Nephron progenitor cell (in vitro differentiated cells): ENCODE measurements at regions not wholly inside any gene's neighbourhood (a gene's known extent, or its start where the extent isn't known, plus 50 kb on each side); places are given as distances from the start of the nearest gene placed in this dataset.

Experiments
- DNase-seq: peaks from one replicate; pipeline ENCODE4 v3.0.0; 2021
- H3K27ac Mint-ChIP-seq: 2 replicates; pipeline ENCODE4 v1.8.0; 2021; ENCODE audit warnings: mild to moderate bottlenecking, moderate library complexity, mixed read lengths
- H3K27me3 Mint-ChIP-seq: 2 replicates; pipeline ENCODE4 v1.8.0; 2021; ENCODE audit warnings: mild to moderate bottlenecking, low read depth, mixed read lengths; ENCODE audit not compliant: poor library complexity
- H3K36me3 Mint-ChIP-seq: 2 replicates; pipeline ENCODE4 v1.8.0; 2021; ENCODE audit warnings: low read depth, mixed read lengths
- H3K4me1 Mint-ChIP-seq: 2 replicates; pipeline ENCODE4 v1.8.0; 2021; ENCODE audit warnings: mixed read lengths
- H3K4me3 Mint-ChIP-seq: 2 replicates; pipeline ENCODE4 v1.8.0; 2021; ENCODE audit warnings: mild to moderate bottlenecking, moderate library complexity, mixed read lengths
- H3K9me3 Mint-ChIP-seq: 2 replicates; pipeline ENCODE4 v1.8.0; 2021; ENCODE audit warnings: mild to moderate bottlenecking, moderate library complexity, mixed read lengths
- CTCF ChIP-seq: fragments of 200-600 bp; sonication (generic); IDR thresholded peaks from 2 replicates; pipeline ENCODE4 v1.5.0; 2021; ENCODE audit warnings: antibody characterized with exemption

DNA sequence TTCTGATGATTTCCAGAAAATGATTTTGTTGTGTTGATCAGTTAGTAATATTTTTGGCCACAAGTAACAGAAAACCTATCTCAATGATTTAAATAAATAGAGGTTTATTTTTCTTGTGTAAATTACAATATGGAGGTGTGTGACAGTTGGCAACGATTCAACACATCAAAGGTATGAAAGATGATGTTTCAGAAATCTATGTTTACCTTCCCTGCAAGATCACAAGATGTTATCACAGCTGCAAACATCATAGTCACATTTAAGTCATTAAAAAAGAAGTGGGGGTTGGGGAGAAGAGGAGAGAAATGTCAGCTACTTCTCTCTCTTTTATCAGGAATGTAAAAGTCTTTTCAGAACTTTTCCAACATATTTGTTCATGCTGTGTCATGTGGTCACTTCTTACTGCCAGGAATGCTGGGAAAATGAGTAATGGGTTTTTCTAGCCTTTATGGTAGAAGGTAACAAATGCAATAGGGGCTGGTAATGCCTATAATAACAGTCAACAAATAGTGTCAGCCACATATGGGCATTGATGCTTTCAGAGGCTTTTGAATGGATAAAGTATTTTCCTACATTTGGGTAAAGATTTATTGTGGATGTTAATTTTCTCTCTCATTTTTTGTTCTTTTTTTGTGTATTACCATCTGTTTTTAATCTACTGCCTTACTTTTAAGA is 742.7 kb downstream of the TLE1 start:
- DNase-seq: no peak
- Mint-ChIP-seq H3K27me3 (no peaks in the 10 kb centered on the region), H3K4me1 (peaks cover 31% of the 10 kb centered on the region), H3K36me3 (no peaks in the 10 kb centered on the region), H3K27ac (no peak overlapping the region), H3K4me3 (no peak overlapping the region), H3K9me3 (no peaks in the 10 kb centered on the region)
- TF ChIP-seq CTCF: no peak

GRCh38 chr9:80945436-80945835 is 743.9 kb downstream of the TLE1 start:
- Mint-ChIP-seq H3K27ac (no peak overlapping the region), H3K9me3 (no peaks in the 10 kb centered on the region), H3K4me3 (no peak overlapping the region), H3K36me3 (no peaks in the 10 kb centered on the region), H3K4me1 (peaks cover 27% of the 10 kb centered on the region), H3K27me3 (no peaks in the 10 kb centered on the region)
- no peak for TF ChIP-seq CTCF
- no peak for DNase-seq

GRCh38 chr9:80937645-80938044 is 751.7 kb downstream of the TLE1 start:
- peaks cover 2% of the 10 kb centered on the region for H3K27me3 Mint-ChIP-seq
- H3K27ac Mint-ChIP-seq: no peak overlapping the region
- DNase-seq: no peak
- H3K4me1 Mint-ChIP-seq: no peaks in the 10 kb centered on the region
- no peak for TF ChIP-seq CTCF
- no peaks in the 10 kb centered on the region for H3K9me3 Mint-ChIP-seq
- no peaks in the 10 kb centered on the region for H3K36me3 Mint-ChIP-seq
- no peak overlapping the region for H3K4me3 Mint-ChIP-seq

- no peak for DNase-seq
- no peaks in the 10 kb centered on the region for H3K36me3 Mint-ChIP-seq
- H3K4me3 Mint-ChIP-seq: no peak overlapping the region
- H3K9me3 Mint-ChIP-seq: peaks cover under 1% of the 10 kb centered on the region
- H3K27me3 Mint-ChIP-seq: no peaks in the 10 kb centered on the region
- no peak for TF ChIP-seq CTCF
- H3K4me1 Mint-ChIP-seq: no peaks in the 10 kb centered on the region
- no peak overlapping the region for H3K27ac Mint-ChIP-seq
These were observed 755.3 kb downstream of the TLE1 start for GRCh38 chr9:80934095-80934494.

DNA sequence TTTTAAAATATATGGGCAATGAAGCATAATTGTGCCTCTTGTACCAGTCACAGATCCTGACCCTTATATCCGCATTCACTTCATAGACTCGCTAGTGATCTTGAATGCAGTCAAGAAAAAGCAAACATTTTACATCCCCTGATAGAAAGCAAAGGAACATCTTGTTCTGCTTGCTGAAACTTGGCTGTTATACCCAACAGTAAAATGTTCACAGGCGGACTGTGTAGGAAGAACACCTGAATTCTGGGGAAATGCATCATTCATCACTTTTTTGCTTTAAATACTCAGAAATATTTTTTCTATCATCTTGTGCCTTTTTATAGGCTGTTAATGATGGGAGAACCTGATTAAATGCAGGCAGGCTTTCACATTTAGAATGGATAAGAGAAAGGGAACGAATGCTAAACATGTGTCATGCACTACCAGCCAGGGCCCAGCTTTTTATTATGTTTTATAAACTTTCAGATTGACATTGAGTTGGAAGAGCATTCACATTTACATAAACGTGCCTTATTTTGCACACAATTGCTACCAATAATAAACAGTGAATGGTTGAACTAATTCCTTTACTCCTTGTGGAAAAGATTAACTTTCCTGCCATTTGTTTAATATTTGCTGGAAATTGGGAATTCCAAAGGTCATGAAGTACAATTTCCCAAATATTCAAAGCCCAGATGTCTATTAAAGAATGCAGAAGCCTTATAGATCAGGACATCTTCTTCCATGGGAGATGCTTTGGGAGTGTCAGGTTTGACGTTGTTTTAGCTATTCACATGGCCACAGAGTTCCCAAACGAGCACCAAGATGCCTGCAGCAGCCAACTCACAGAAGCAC is 756.2 kb downstream of the TLE1 start:
- no peak overlapping the region for H3K27ac Mint-ChIP-seq
- no peaks in the 10 kb centered on the region for H3K27me3 Mint-ChIP-seq
- TF ChIP-seq CTCF: no peak
- H3K36me3 Mint-ChIP-seq: no peaks in the 10 kb centered on the region
- DNase-seq: no peak
- H3K4me1 Mint-ChIP-seq: no peaks in the 10 kb centered on the region
- H3K4me3 Mint-ChIP-seq: no peak overlapping the region
- peaks cover 10% of the 10 kb centered on the region for H3K9me3 Mint-ChIP-seq
